NCI-H2196 (cell line): ENCODE measurements at regions not wholly inside any gene's neighbourhood (a gene's known extent, or its start where the extent isn't known, plus 50 kb on each side); places are given as distances from the start of the nearest gene placed in this dataset.
"Not testable (repeated sequence)": the region's sequence is repeated elsewhere in the genome, so short reads cannot be mapped to it uniquely, and the experiment has no call there.

ENCODE experiments used
- DNase-seq: peaks from one replicate; lab custom pipeline; 2025; ENCODE audit not compliant: unreplicated experiment; lab: John Stamatoyannopoulos, UW

- no peak for DNase-seq
These were observed 62.2 kb upstream of the RNF38 start for GRCh38 chr9:36462245-36462644.

DNA sequence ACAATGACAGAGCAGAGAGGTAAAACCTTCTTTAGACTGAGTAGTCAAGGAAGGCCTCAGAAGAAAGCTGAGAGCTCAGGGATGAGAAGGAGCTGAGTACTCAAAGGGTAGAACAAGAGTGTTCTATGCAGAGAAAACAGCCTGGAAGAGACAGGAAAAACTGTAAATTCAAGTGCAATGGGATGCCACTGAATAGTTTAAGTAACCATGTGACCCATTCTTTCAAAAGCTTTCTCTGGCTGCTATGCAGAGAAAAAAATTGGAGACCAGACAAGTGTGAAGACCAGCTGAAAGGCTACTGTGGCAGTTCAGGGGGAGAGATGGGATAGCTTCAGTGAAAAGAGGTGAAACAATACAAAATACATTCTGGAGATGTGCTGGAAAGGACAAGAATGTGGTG, 61.3 kb upstream of the RNF38 start:
- no peak for DNase-seq

DNA sequence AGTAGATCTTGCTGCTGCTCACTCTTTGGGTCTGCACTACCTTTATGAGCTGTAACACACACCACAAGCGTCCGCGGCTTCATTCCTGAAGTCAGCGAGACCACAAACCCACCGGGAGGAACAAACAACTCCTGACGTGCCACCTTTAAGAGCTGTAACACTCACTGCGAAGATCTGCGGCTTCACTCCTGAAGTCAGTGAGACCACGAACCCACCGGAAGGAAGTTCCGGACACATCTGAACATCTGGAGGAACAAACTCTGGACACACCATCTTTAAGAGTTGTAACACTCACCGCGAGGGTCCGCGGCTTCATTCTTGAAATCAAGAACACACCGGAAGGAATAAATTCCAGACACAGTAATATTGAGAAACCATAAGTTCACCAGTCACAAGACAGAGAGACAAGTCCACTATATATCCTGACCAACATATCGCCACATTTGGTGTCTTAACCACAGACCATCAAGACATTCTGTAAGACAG, 58.4 kb upstream of the RNF38 start:
- not testable (repeated sequence) for DNase-seq

GRCh38 chr9:36457836-36458429, 57.9 kb upstream of the RNF38 start:
- DNase-seq, result no peak

DNA sequence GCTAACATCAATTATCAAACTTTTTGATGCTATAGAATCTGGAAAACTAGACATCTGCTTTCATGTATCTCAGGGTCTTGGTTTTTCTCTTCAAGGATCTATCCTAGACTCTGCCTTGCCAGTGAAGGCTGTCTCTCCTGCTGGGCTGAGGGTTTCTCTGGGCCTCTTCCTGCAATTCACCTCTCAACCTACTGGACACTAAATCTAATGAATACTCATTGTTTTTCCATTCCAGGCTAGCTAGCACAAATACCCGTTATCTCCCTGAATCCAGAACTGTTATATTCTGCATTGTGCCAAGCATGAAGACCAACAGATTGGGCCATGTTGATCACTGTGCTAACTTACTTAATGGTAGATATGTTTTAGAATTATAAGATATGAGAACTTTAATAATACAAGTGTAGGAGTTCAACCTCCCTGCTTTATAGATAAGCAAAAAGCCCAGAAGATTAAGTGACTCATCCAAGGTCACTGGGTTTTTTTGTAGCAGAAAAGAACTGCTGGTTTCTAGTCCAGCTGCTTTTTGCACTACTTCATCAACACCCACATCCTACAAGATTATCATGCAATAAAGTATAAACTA, 56.5 kb upstream of the RNF38 start:
- no peak for DNase-seq

GRCh38 chr9:36451949-36452348, 51.9 kb upstream of the RNF38 start:
- DNase-seq, result no peak

DNA sequence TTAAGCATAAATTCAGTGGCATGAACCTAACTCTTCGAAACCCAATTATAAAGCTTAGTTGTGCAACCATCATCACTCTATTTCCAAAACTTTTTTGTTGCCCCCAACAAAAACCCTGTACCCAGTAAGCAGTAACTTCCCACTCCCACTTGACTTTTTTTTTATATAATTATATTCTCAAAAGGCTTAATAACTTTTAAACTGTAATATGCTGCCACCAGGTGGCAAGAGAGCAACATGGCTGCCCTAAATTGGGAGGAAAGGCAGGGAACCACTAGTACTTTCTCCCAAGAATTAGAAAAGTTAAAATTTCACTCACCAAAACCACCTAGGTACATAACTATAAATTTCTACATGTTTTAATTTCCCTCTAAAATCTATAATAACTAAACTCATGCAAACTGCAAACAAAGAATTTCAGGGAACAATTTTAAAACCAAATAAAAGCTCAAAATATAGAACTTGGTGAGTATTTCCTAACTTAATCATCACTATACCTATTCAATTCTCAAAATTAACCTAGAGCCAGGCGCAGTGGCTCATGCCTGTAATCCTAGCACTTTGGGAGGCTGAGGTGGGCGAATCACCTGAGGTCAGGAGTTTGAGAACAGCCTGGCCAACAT, 50.2 kb upstream of the RNF38 start:
- DNase-seq, result peak; percentile 71
